ENCODE measurements at regions not wholly inside any gene's neighbourhood (a gene's known extent, or its start where the extent isn't known, plus 50 kb on each side); places are given as distances from the start of the nearest gene placed in this dataset.

- H3K4me1 Mint-ChIP-seq: no peaks in the 10 kb centered on the region
- no peak overlapping the region for H3K4me3 Mint-ChIP-seq
- DNase-seq: no peak
- peaks cover 4 to 11% of the 10 kb centered on the region in 2 donors for H3K9me3 Mint-ChIP-seq
- no peaks in the 10 kb centered on the region for H3K27me3 Mint-ChIP-seq
- H3K27ac Mint-ChIP-seq: no peak overlapping the region
- ATAC-seq: no peak
Measured at GRCh38 chr6:49087369-49087768, 375.7 kb downstream of the MMUT start.

- Mint-ChIP-seq H3K27me3 (no peaks in the 10 kb centered on the region), H3K9me3 (peaks cover 4 to 11% of the 10 kb centered on the region in 2 donors), H3K4me3 (no peak overlapping the region), H3K4me1 (no peaks in the 10 kb centered on the region), H3K27ac (no peak overlapping the region)
- DNase-seq: no peak
- no peak for ATAC-seq
Measured at GRCh38 chr6:49082611-49083010, 380.4 kb downstream of the MMUT start.

- H3K4me3 Mint-ChIP-seq: no peak overlapping the region
- no peaks in the 10 kb centered on the region for H3K27me3 Mint-ChIP-seq
- ATAC-seq (no peak), DNase-seq (no peak)
- H3K4me1 Mint-ChIP-seq: no peaks in the 10 kb centered on the region
- peaks cover 7 to 9% of the 10 kb centered on the region in 2 donors for H3K9me3 Mint-ChIP-seq
- no peak overlapping the region for H3K27ac Mint-ChIP-seq
Measured at GRCh38 chr6:49072885-49073620, 390.0 kb downstream of the MMUT start.

- DNase-seq: no peak
- Mint-ChIP-seq H3K9me3 (peaks cover 7 to 14% of the 10 kb centered on the region in 2 donors), H3K4me1 (no peaks in the 10 kb centered on the region), H3K27me3 (no peaks in the 10 kb centered on the region), H3K27ac (no peak overlapping the region), H3K4me3 (no peak overlapping the region)
- ATAC-seq: no peak
Measured at GRCh38 chr6:49072146-49072545, 390.9 kb downstream of the MMUT start.

GRCh38 chr6:49070411-49070810 lies 392.6 kb downstream of the MMUT start:
- DNase-seq (no peak), ATAC-seq (no peak)
- no peaks in the 10 kb centered on the region for H3K27me3 Mint-ChIP-seq
- H3K4me1 Mint-ChIP-seq: no peaks in the 10 kb centered on the region
- no peak overlapping the region for H3K27ac Mint-ChIP-seq
- peaks cover 14% of the 10 kb centered on the region in 2 donors for H3K9me3 Mint-ChIP-seq
- H3K4me3 Mint-ChIP-seq: no peak overlapping the region

GRCh38 chr6:49054311-49054710 lies 408.7 kb downstream of the MMUT start:
- no peaks in the 10 kb centered on the region for H3K4me1 Mint-ChIP-seq
- H3K9me3 Mint-ChIP-seq: peaks cover 7 to 8% of the 10 kb centered on the region in 2 donors
- no peaks in the 10 kb centered on the region for H3K27me3 Mint-ChIP-seq
- no peak overlapping the region for H3K27ac Mint-ChIP-seq
- H3K4me3 Mint-ChIP-seq: no peak overlapping the region
- ATAC-seq: no peak
- no peak for DNase-seq

GRCh38 chr6:49052901-49053300 lies 410.2 kb downstream of the MMUT start:
- ATAC-seq (no peak), DNase-seq (no peak)
- no peak overlapping the region for H3K27ac Mint-ChIP-seq
- no peaks in the 10 kb centered on the region for H3K27me3 Mint-ChIP-seq
- no peak overlapping the region for H3K4me3 Mint-ChIP-seq
- H3K9me3 Mint-ChIP-seq: peaks cover 0 to 8% of the 10 kb centered on the region in 2 donors
- no peaks in the 10 kb centered on the region for H3K4me1 Mint-ChIP-seq

- ATAC-seq (no peak), DNase-seq (no peak)
- Mint-ChIP-seq H3K27me3 (no peaks in the 10 kb centered on the region), H3K27ac (no peak overlapping the region), H3K9me3 (peaks cover 0 to 8% of the 10 kb centered on the region in 2 donors), H3K4me3 (no peak overlapping the region), H3K4me1 (no peaks in the 10 kb centered on the region)
Measured at GRCh38 chr6:49051281-49051680, 411.8 kb downstream of the MMUT start.

- peaks cover 5 to 12% of the 10 kb centered on the region in 2 donors for H3K9me3 Mint-ChIP-seq
- no peak overlapping the region for H3K4me3 Mint-ChIP-seq
- ATAC-seq (no peak), DNase-seq (no peak)
- no peaks in the 10 kb centered on the region for H3K27me3 Mint-ChIP-seq
- no peaks in the 10 kb centered on the region for H3K4me1 Mint-ChIP-seq
- no peak overlapping the region for H3K27ac Mint-ChIP-seq
Measured at GRCh38 chr6:49050584-49050983, 412.5 kb downstream of the MMUT start.

GRCh38 chr6:49038294-49038822 lies 424.7 kb downstream of the MMUT start:
- Mint-ChIP-seq H3K27ac (no peak overlapping the region), H3K9me3 (peaks cover 6 to 30% of the 10 kb centered on the region in 2 donors), H3K27me3 (no peaks in the 10 kb centered on the region), H3K4me3 (no peak overlapping the region), H3K4me1 (no peaks in the 10 kb centered on the region)
- DNase-seq (no peak), ATAC-seq (no peak)

GRCh38 chr6:49030251-49031020 lies 432.6 kb downstream of the MMUT start:
- ATAC-seq (no peak), DNase-seq (no peak)
- Mint-ChIP-seq H3K4me1 (no peaks in the 10 kb centered on the region), H3K9me3 (peaks cover 5 to 15% of the 10 kb centered on the region in 2 donors), H3K27ac (no peak overlapping the region), H3K4me3 (no peak overlapping the region), H3K27me3 (no peaks in the 10 kb centered on the region)

- H3K27me3 Mint-ChIP-seq: no peaks in the 10 kb centered on the region
Measured at GRCh38 chr6:49027644-49028043, 435.4 kb downstream of the MMUT start.

GRCh38 chr6:49025273-49026240 lies 437.5 kb downstream of the MMUT start:
- Mint-ChIP-seq H3K9me3 (peaks cover 4 to 30% of the 10 kb centered on the region in 2 donors), H3K27ac (no peak overlapping the region), H3K4me3 (no peak overlapping the region), H3K4me1 (no peaks in the 10 kb centered on the region), H3K27me3 (no peaks in the 10 kb centered on the region)
- DNase-seq: no peak
- ATAC-seq: no peak

More at GRCh38 chr6:49027644-49028043, 435.4 kb downstream of the MMUT start:
- Mint-ChIP-seq H3K9me3 (peaks cover 5 to 19% of the 10 kb centered on the region in 2 donors), H3K4me1 (no peaks in the 10 kb centered on the region), H3K27ac (no peak overlapping the region), H3K4me3 (no peak overlapping the region)
- ATAC-seq: no peak
- DNase-seq: no peak

- ATAC-seq: no peak
- H3K4me3 Mint-ChIP-seq: no peak overlapping the region
Measured at GRCh38 chr6:49004801-49005200, 458.3 kb downstream of the MMUT start.

GRCh38 chr6:49003348-49003747 lies 459.7 kb downstream of the MMUT start:
- Mint-ChIP-seq H3K9me3 (peaks cover 6% of the 10 kb centered on the region in 2 donors), H3K27me3 (no peaks in the 10 kb centered on the region), H3K4me3 (no peak overlapping the region), H3K27ac (no peak overlapping the region), H3K4me1 (no peaks in the 10 kb centered on the region)
- DNase-seq: no peak
- ATAC-seq: no peak

More at GRCh38 chr6:49004801-49005200, 458.3 kb downstream of the MMUT start:
- Mint-ChIP-seq H3K27me3 (no peaks in the 10 kb centered on the region), H3K9me3 (peaks cover 6% of the 10 kb centered on the region in 2 donors), H3K4me1 (no peaks in the 10 kb centered on the region), H3K27ac (no peak overlapping the region)
- no peak for DNase-seq
